Cardiac muscle cell (in vitro differentiated cells and primary cell): ENCODE measurements at regions not wholly inside any gene's neighbourhood (a gene's known extent, or its start where the extent isn't known, plus 50 kb on each side); places are given as distances from the start of the nearest gene placed in this dataset.

Experiments used
- DNase-seq, 2 donors: peaks; one replicate each; pipeline versions ENCODE4 v3.0.0 to v3.0.0-alpha.2; 2010 to 2017; ENCODE audit warnings: low read depth in 1 of 2, low spot score in 1 of 2
- H3K27ac ChIP-seq: fragments of 200-600 bp; sonication (generic); 2 replicates; pipeline ENCODE4 v1.5.1; 2016
- H3K27me3 ChIP-seq: fragments of 200-600 bp; sonication (generic); 2 replicates; pipeline ENCODE4 v1.6.0; 2016; ENCODE audit warnings: control low read depth
- H3K36me3 ChIP-seq: fragments of 200-600 bp; sonication (generic); 2 replicates; pipeline ENCODE4 v1.5.1; 2016; ENCODE audit warnings: control low read depth
- H3K4me1 ChIP-seq: fragments of 200-600 bp; sonication (generic); 2 replicates; pipeline ENCODE4 v1.8.1; 2017; ENCODE audit warnings: low read depth, mild to moderate bottlenecking, mixed run types
- H3K4me3 ChIP-seq: fragments of 200-600 bp; sonication (generic); 2 replicates; pipeline ENCODE4 v1.5.1; 2016; ENCODE audit warnings: mild to moderate bottlenecking
- H3K9me3 ChIP-seq: fragments of 200-600 bp; sonication (generic); 2 replicates; pipeline ENCODE4 v1.5.1; 2017; ENCODE audit warnings: low read depth, mild to moderate bottlenecking, control low read depth
- CTCF ChIP-seq: IDR thresholded peaks from 2 replicates; pipeline ENCODE4 v1.5.1; 2012; ENCODE audit warnings: low read depth, mild to moderate bottlenecking, low read length

GRCh38 chr14:40523123-40523522 lies 1083.6 kb upstream of the LRFN5 start:
- no peak overlapping the region for H3K4me3 ChIP-seq
- H3K9me3 ChIP-seq: no peaks in the 10 kb centered on the region
- TF ChIP-seq CTCF: no peak
- H3K27ac ChIP-seq: no peak overlapping the region
- no peak for DNase-seq
- no peaks in the 10 kb centered on the region for H3K27me3 ChIP-seq
- H3K36me3 ChIP-seq: no peaks in the 10 kb centered on the region
- no peaks in the 10 kb centered on the region for H3K4me1 ChIP-seq

- Histone ChIP-seq H3K27ac (no peak overlapping the region), H3K36me3 (no peaks in the 10 kb centered on the region), H3K4me3 (no peak overlapping the region), H3K9me3 (no peaks in the 10 kb centered on the region), H3K4me1 (peaks cover 13% of the 10 kb centered on the region), H3K27me3 (no peaks in the 10 kb centered on the region)
- DNase-seq: no peak
- no peak for TF ChIP-seq CTCF
These were observed 1062.2 kb upstream of the FBXO33 start for GRCh38 chr14:40494483-40494882.

GRCh38 chr14:40487824-40488223 lies 1055.6 kb upstream of the FBXO33 start:
- H3K36me3 ChIP-seq: no peaks in the 10 kb centered on the region
- TF ChIP-seq CTCF: no peak

GRCh38 chr14:40485688-40486087 lies 1053.5 kb upstream of the FBXO33 start:
- DNase-seq: no peak
- Histone ChIP-seq H3K27ac (no peak overlapping the region), H3K36me3 (no peaks in the 10 kb centered on the region), H3K4me1 (no peaks in the 10 kb centered on the region), H3K27me3 (no peaks in the 10 kb centered on the region), H3K9me3 (no peaks in the 10 kb centered on the region), H3K4me3 (no peak overlapping the region)
- no peak for TF ChIP-seq CTCF

More at GRCh38 chr14:40487824-40488223, 1055.6 kb upstream of the FBXO33 start:
- Histone ChIP-seq H3K27ac (no peak overlapping the region), H3K9me3 (no peaks in the 10 kb centered on the region), H3K27me3 (no peaks in the 10 kb centered on the region), H3K4me3 (no peak overlapping the region), H3K4me1 (no peaks in the 10 kb centered on the region)
- DNase-seq: no peak

GRCh38 chr14:40476005-40476404 lies 1043.8 kb upstream of the FBXO33 start:
- no peak for TF ChIP-seq CTCF
- Histone ChIP-seq H3K27me3 (no peaks in the 10 kb centered on the region), H3K36me3 (no peaks in the 10 kb centered on the region), H3K4me1 (no peaks in the 10 kb centered on the region), H3K27ac (no peak overlapping the region), H3K9me3 (no peaks in the 10 kb centered on the region), H3K4me3 (no peak overlapping the region)
- DNase-seq: no peak

- H3K9me3 ChIP-seq: no peaks in the 10 kb centered on the region
- H3K4me1 ChIP-seq: no peaks in the 10 kb centered on the region
- no peaks in the 10 kb centered on the region for H3K36me3 ChIP-seq
- no peak overlapping the region for H3K4me3 ChIP-seq
- DNase-seq: no peak
- H3K27ac ChIP-seq: no peak overlapping the region
- no peak for TF ChIP-seq CTCF
- H3K27me3 ChIP-seq: no peaks in the 10 kb centered on the region
These were observed 1035.7 kb upstream of the FBXO33 start for GRCh38 chr14:40467969-40468368.
